ENCODE measurements at regions not wholly inside any gene's neighbourhood (a gene's known extent, or its start where the extent isn't known, plus 50 kb on each side); places are given as distances from the start of the nearest gene placed in this dataset.

- no peak for TF ChIP-seq CTCF (IDR thresholded peaks at IDR 0.05; ENCODE audit: poor library complexity, severe bottlenecking)
- Histone ChIP-seq H3K36me3 (ENCODE audit: low read depth) (no peaks in the 10 kb centered on the region), H3K27me3 (ENCODE audit: insufficient read depth, poor library complexity, severe bottlenecking) (no peaks in the 10 kb centered on the region), H3K9me3 (ENCODE audit: severe bottlenecking) (no peaks in the 10 kb centered on the region), H3K4me3 (ENCODE audit: severe bottlenecking) (no peak overlapping the region), H3K27ac (ENCODE audit: poor library complexity, severe bottlenecking) (no peak overlapping the region), H3K4me1 (ENCODE audit: insufficient read depth, poor library complexity, severe bottlenecking) (no peaks in the 10 kb centered on the region)
- no peak for ATAC-seq (ENCODE audit: low read depth)
- DNase-seq (ENCODE audit: low spot score) = no peak
Observed at GRCh38 chr1:34668063-34668462, 86.8 kb upstream of the GJB5 start.

GRCh38 chr1:34670982-34671381 lies 83.9 kb upstream of the GJB5 start:
- no peak for TF ChIP-seq CTCF (IDR thresholded peaks at IDR 0.05; ENCODE audit: poor library complexity, severe bottlenecking)
- no peak overlapping the region for H3K4me3 ChIP-seq (ENCODE audit: severe bottlenecking)
- no peak overlapping the region for H3K27ac ChIP-seq (ENCODE audit: poor library complexity, severe bottlenecking)
- ATAC-seq (ENCODE audit: low read depth) (no peak), DNase-seq (ENCODE audit: low spot score) (no peak)
- no peaks in the 10 kb centered on the region for H3K27me3 ChIP-seq (ENCODE audit: insufficient read depth, poor library complexity, severe bottlenecking)
- H3K9me3 ChIP-seq (ENCODE audit: severe bottlenecking) = no peaks in the 10 kb centered on the region
- no peaks in the 10 kb centered on the region for H3K36me3 ChIP-seq (ENCODE audit: low read depth)
- no peaks in the 10 kb centered on the region for H3K4me1 ChIP-seq (ENCODE audit: insufficient read depth, poor library complexity, severe bottlenecking)

GRCh38 chr1:34671887-34672286 lies 83.0 kb upstream of the GJB5 start:
- Histone ChIP-seq H3K27me3 (ENCODE audit: insufficient read depth, poor library complexity, severe bottlenecking) (no peaks in the 10 kb centered on the region), H3K27ac (ENCODE audit: poor library complexity, severe bottlenecking) (no peak overlapping the region), H3K36me3 (ENCODE audit: low read depth) (no peaks in the 10 kb centered on the region), H3K4me3 (ENCODE audit: severe bottlenecking) (no peak overlapping the region), H3K4me1 (ENCODE audit: insufficient read depth, poor library complexity, severe bottlenecking) (no peaks in the 10 kb centered on the region), H3K9me3 (ENCODE audit: severe bottlenecking) (no peaks in the 10 kb centered on the region)
- TF ChIP-seq CTCF (IDR thresholded peaks at IDR 0.05; ENCODE audit: poor library complexity, severe bottlenecking) = no peak
- DNase-seq (ENCODE audit: low spot score) = no peak
- no peak; the same call in 2 of the 3 replicates for ATAC-seq (ENCODE audit: low read depth)

GRCh38 chr1:34681480-34682451 lies 73.1 kb upstream of the GJB5 start:
- peak; percentile 79 for ATAC-seq (ENCODE audit: low read depth)
- Histone ChIP-seq H3K4me3 (ENCODE audit: severe bottlenecking) (no peak overlapping the region), H3K4me1 (ENCODE audit: insufficient read depth, poor library complexity, severe bottlenecking) (no peaks in the 10 kb centered on the region), H3K27ac (ENCODE audit: poor library complexity, severe bottlenecking) (no peak overlapping the region), H3K9me3 (ENCODE audit: severe bottlenecking) (peaks cover 2% of the 10 kb centered on the region), H3K27me3 (ENCODE audit: insufficient read depth, poor library complexity, severe bottlenecking) (peaks cover 4% of the 10 kb centered on the region), H3K36me3 (ENCODE audit: low read depth) (no peaks in the 10 kb centered on the region)
- DNase-seq (ENCODE audit: low spot score) = no peak
- TF ChIP-seq CTCF (IDR thresholded peaks at IDR 0.05; ENCODE audit: poor library complexity, severe bottlenecking) = peak; percentile 83
